ENCODE measurements at regions not wholly inside any gene's neighbourhood (a gene's known extent, or its start where the extent isn't known, plus 50 kb on each side); places are given as distances from the start of the nearest gene placed in this dataset.

DNA sequence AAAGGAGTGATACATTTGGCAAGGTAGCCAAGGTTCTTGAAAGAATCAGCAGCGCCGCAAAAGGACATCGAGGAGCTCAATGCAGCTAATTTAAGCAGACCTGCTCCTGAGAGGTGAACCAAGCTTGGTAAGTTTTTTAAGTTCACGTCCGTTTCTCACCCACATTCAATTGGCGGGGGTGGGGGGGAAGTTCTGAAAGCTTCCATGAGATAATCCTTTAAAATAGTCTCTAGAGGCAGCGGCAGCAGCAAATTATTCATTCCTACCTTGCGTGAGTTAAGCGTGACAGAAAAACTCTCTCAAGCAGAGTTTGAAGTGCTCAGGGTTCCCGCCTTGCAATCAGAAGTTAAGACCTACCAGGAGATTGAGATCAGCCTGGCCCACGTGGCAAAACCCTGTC is 97.3 kb upstream of the NHSL1 start:
- Histone ChIP-seq H3K79me1 (ENCODE audit: low read depth, low read length) (no peaks in the 10 kb centered on the region), H2BK120ac (replicated peaks; ENCODE audit: low read depth, low read length) (no peak overlapping the region), H4K20me1 (replicated peaks in 1 of 2; ENCODE audit: control insufficient read depth in 1 of 2, insufficient read depth in 2 of 2, low read length in 2 of 2) (no peaks in the 10 kb centered on the region), H4K91ac (replicated peaks; ENCODE audit: insufficient read length, low read length) (no peak overlapping the region), H3K56ac (replicated peaks; ENCODE audit: insufficient read length, low read depth, low read length) (no peak overlapping the region), H3K4me1 (replicated peaks in 1 of 4; ENCODE audit: control insufficient read depth in 3 of 4, insufficient read depth in 4 of 4, low read length in 3 of 4) (peaks cover 3 to 23% (median 18%) of the 10 kb centered on the region in 4 experiments), H3K14ac (ENCODE audit: insufficient read length) (no peak overlapping the region), H3K27ac (ENCODE audit: low read depth, low read length) (no peak overlapping the region), H3K23me2 (ENCODE audit: low read depth, low read length) (no peaks in the 10 kb centered on the region), H2AK5ac (ENCODE audit: low read depth, low read length) (no peak overlapping the region), H3K23ac (ENCODE audit: insufficient read length) (no peak overlapping the region), H3K18ac (ENCODE audit: extremely low read depth, low read length) (no peak overlapping the region), H3K4ac (replicated peaks; ENCODE audit: insufficient read length, low read depth, low read length) (no peak overlapping the region), H4K5ac (ENCODE audit: insufficient read length, low read depth, low read length) (no peak overlapping the region), H3K4me3 (ENCODE audit: extremely low read depth in 1 of 4, insufficient read depth in 2 of 4, low read depth in 3 of 4, low read length in 4 of 4) (no peak overlapping the region), H3K9me3 (ENCODE audit: insufficient read depth in 2 of 2, low read depth in 1 of 2, low read length in 1 of 2) (no peaks in the 10 kb centered on the region), H3K36me3 (ENCODE audit: control insufficient read depth in 2 of 4, insufficient read depth in 4 of 4, low read length in 3 of 4) (no peaks in the 10 kb centered on the region), H2BK5ac (ENCODE audit: low read depth, low read length) (no peak overlapping the region), H3K4me2 (ENCODE audit: insufficient read depth in 1 of 2, low read depth in 2 of 2, low read length in 2 of 2) (no peak overlapping the region), H4K8ac (ENCODE audit: extremely low read depth, insufficient read depth, low read length) (no peak overlapping the region), H2AFZ (ENCODE audit: low read length) (no peak overlapping the region), H3K9ac (replicated peaks in 1 of 4; ENCODE audit: extremely low read depth in 1 of 4, low read depth in 3 of 4, low read length in 3 of 4) (no peak overlapping the region), H3K27me3 (replicated peaks in 1 of 4; ENCODE audit: control insufficient read depth in 3 of 4, extremely low read depth in 1 of 4, insufficient read depth in 3 of 4, low read length in 3 of 4) (no peaks in the 10 kb centered on the region; a peak in 1 of 7 replicates), H2BK15ac (ENCODE audit: low read length) (no peak overlapping the region), H2BK20ac (ENCODE audit: low read length) (no peak overlapping the region), H2BK12ac (ENCODE audit: low read depth, low read length) (no peak overlapping the region), H3K79me2 (ENCODE audit: control insufficient read depth in 1 of 2, insufficient read depth in 2 of 2, low read length in 2 of 2) (peaks cover 0 to 5% of the 10 kb centered on the region in 2 experiments; a peak in 2 of 4 replicates)
- DNase-seq (ENCODE audit: low read depth in 1 of 2, low spot score in 2 of 2): no peak
- WGBS, 2 experiments (ENCODE audit: extremely low coverage in 1 of 2, insufficient coverage in 1 of 2, insufficient read length in 1 of 2, insufficient replicate concordance in 2 of 2, low coverage in 1 of 2, low lambda C conversion rate in 2 of 2, missing lambda C conversion rate in 1 of 2): 79% methylated on average over 11 of the region's 11 CpGs; no CpG with 5 or more reads in 1 of the 2 experiments
- FAIRE-seq: no peak
- ChIA-PET POLR2A (ENCODE audit: partially characterized antibody) (interaction anchor here (0.9 kb wide), 1 partner anchor 78 kb away, joined by 3 read pairs; no protein-coding TSS in a partner anchor), CTCF (ENCODE audit: partially characterized antibody) (no interaction called here)
- TF ChIP-seq RFX5 (IDR thresholded peaks at IDR 0.05; ENCODE audit: borderline replicate concordance, low read depth, low read length) (no peak), GABPA (IDR thresholded peaks at IDR 0.05; ENCODE audit: borderline replicate concordance, insufficient read depth, low read length) (no peak), SP1 (IDR thresholded peaks at IDR 0.05; ENCODE audit: low read depth, low read length) (no peak), KDM1A (IDR thresholded peaks at IDR 0.05; ENCODE audit: borderline replicate concordance, low read length) (no peak), CREB1 (IDR thresholded peaks at IDR 0.05) (no peak), CTCF (IDR thresholded peaks at IDR 0.05; ENCODE audit: control extremely low read depth in 1 of 3, insufficient read depth in 1 of 3, low read depth in 1 of 3, low read length in 3 of 3) (no peak), KDM5A (IDR thresholded peaks at IDR 0.05; ENCODE audit: low read length) (no peak), POU5F1 (IDR thresholded peaks at IDR 0.05; ENCODE audit: low read depth, low read length) (no peak), CHD1 (IDR thresholded peaks at IDR 0.05; ENCODE audit: low read depth, low read length) (no peak), POLR2AphosphoS5 (IDR thresholded peaks at IDR 0.05; ENCODE audit: low read depth, low read length) (no peak), RBBP5 (IDR thresholded peaks at IDR 0.05; ENCODE audit: borderline replicate concordance, low read depth, low read length) (no peak), BCL11A (IDR thresholded peaks at IDR 0.05; ENCODE audit: low read depth in 2 of 2, low read length in 2 of 2) (no peak)
